ENCODE measurements at regions not wholly inside any gene's neighbourhood (a gene's known extent, or its start where the extent isn't known, plus 50 kb on each side); places are given as distances from the start of the nearest gene placed in this dataset.

DNA sequence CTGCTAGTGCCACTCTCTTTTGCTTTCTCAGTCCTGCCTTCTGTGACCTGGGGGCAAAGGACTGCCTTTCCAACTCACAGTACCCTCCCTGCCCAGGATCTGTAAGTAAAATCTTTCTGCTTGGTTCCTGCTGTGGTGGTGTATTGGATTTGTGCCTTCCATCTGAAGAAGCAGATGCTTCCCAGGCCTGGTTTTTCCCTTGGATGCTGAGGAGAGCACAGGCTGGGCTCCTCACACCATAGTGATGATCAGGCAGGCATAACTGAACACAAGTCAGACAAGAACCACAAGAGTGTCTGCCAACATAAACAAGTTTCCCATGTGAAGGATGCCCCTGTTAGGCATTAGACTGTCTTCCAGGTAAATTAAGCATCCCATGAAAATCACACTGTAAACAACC, 121.3 kb upstream of the NRXN1 start:
- DNase-seq = no peak

DNA sequence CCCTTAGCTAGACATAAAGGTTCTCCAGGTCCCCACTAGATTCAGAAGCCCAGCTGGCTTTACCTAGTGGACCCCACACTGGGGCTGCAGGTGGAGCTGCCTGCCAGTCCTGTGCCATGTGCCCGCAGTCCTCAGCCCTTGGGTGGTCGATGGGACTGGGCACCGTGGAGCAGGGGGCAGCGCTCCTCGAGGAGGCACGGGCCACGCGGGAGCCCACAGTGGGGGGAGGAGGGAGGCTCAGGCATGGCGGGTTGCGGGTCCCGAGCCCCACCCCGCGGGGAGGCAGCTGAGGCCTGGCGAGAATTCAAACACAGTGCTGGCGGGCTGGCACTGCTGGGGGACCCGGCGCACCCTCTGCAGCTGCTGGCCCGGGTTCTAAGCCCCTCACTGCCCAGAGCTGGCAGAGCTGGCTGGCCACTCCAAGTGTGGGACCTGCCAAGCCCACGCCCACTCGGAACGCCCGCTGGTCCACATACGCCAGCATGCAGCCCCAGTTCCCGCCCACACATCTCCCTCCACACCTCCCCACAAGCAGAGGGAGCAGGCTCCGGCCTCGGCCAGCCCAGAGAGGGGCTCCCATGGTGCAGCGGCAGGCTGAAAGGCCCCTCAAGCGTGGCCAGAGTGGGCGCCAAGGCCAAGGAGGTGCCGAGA, 119.7 kb upstream of the NRXN1 start:
- DNase-seq = no peak

DNA sequence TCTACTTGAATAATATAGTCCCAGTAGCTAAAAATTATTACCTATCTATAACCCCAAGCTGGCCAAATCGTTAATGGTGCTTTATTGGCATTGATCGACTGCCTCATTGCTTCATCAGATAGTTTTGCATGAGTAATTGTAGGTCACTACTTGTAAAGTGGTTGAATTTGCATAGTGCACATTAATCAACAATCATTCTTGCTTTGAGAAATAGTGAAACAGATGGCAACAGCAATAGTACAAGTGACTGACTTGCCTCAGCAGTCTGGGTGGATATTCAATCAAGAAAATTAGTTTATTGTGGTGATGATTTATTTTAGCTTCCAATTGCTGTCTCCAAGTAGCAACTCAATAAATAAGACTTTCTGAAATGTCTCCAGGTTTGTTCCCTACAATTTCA, 117.8 kb upstream of the NRXN1 start:
- DNase-seq = no peak

DNA sequence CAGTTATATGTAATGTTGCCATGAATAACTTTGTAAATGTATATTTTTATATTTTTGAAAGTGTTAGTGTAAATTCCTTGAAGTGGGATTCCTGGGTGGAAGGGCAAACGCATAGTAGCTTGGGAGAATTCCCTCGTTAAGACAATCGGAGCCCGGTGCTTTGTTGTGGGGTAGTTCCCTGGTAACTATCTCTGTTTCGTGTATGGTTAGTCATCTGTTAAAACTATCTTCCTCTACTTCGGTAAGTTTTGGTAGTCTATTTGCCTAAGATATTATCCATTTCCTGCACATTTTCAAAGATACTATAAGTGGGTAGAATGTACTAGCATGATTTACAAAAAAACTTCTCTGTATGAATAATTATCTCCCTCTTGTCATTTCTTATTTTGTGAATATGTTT, 113.8 kb upstream of the NRXN1 start:
- no peak for DNase-seq

DNA sequence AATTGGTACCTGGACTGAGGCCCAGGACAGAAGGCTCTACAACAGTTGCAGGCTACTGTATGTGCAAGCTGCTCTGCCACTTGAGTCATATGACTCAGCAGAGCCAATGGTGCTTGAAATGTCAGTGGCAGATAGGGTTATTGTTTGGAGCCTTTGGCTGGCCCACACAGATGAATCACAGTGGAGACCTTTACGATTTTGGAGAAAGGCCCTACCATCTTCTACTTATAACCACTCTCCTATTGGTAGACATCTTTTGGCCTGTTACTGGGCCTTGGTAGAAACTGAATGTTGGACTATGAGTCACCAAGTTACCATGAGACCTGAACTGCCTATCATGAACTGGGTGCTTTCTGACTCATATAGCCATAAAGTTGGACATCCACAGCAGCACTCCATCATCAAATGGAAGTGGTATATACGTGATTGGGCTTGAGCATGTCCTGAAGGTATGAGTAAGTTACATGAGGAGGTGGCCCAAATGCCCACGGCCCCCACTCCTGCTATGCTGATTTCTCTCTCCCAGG, 88.9 kb upstream of the NRXN1 start:
- DNase-seq = no peak

DNA sequence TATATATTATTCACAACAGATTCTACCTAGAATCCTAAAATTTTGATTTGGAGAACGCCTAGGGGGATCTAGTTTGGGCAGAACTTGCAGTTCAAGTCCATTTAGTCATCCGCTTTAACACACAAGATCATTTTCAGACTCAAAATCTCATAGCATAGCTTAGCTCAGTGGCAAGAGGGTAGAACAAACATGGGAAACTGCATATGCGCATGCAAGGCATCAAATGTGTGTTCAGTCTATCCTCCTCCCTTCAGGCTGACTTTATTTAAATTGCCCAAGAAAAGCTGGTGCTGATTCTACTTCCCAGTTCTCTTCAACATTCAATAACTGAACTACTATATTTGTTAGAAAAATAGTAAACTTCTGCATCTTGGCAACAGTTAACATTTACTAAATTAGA, 79.6 kb upstream of the NRXN1 start:
- DNase-seq = no peak

DNA sequence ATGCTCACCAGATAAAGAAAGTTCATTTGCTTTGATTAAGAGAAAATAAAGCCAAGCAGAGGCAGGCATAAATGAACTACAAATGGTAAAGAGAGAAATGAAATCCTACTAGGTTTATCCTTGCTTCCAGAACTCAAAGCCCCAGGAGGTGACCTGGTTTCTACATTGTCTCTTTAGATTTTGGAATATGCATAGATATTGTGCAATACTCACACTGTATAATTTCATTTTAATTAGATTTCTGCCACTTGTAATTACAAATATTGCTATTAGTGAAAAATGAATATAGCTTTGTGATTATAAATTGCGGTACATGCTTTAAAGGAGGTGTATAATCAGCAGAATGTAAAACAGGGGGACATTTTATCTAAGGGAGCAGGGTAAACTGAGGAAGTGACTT, 76.9 kb upstream of the NRXN1 start:
- no peak for DNase-seq

DNA sequence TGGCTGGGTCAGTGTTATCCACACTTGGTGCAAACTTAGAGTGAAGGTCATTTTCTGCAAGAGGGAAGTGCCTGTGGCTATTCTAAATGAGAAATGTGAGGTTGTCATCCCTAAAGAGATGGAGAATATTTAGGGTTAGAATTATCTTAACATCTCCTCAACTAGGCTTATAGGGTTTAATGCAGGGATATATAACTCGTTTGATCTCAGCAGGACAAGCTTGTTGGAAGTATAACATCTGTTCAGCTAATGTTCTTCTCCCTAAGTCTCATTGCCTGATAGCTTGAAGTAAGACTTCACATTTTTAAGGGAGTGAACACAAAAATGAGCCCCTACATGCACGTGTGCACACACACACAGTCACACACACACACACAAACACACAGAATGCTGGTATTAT, 75.9 kb upstream of the NRXN1 start:
- DNase-seq = no peak

DNA sequence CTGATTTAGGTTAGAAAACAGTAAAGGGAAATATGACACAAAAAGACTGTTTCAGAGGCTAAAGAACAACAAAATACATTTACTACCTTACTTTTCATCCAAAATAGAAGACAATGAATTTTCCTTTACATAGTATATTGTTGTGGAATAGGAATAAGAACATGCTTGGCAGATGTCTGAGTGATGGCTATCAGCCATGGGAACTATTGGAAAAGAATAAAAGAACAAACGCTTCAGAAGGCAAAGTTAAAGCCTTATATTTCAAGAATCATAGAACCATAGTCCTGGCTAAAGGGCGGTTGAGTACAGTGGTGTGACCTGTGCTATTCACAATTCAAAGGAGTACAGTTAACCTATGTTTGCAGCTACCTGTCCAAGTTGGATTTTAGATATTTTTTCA, 73.9 kb upstream of the NRXN1 start:
- DNase-seq = no peak

DNA sequence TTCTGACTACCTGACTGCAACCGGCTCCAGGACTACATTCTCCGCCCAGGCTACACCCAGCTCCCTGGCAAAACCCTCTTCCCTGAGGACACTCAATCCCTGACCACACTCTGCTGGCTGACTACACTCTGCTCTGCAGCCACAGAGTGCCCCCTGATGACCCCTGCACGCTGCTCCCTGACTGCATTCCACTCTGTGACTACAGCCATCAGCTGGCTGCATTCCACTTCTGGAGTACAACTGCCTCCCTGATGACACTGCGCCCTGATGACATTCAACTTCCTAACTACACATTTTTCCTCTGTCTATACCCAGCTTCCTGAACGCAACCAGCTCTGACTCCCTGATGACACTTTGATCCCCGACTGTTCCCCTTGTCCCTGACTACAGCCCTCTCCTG, 71.3 kb upstream of the NRXN1 start:
- peak in 2 of 3 experiments; percentile 43 to 64 for DNase-seq

DNA sequence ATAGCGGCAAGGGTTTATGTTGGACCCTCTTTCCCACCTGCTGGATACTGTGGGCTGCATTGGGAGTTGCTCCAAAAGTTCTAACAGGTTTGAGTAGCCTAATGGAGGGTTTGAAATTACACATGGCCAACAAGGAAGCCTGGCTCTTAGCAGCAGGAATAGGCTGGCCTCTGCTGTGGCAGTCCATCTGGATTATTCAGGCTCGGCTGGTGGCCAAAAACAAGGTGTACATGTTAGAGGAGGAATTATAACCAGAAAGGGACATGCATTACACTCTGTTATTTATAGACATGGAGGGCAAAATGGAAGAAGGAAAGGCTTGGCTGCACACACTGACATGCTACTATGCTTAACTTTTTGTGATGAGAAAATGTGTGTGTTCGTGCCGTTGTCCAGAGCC, 61.1 kb upstream of the NRXN1 start:
- DNase-seq = no peak

DNA sequence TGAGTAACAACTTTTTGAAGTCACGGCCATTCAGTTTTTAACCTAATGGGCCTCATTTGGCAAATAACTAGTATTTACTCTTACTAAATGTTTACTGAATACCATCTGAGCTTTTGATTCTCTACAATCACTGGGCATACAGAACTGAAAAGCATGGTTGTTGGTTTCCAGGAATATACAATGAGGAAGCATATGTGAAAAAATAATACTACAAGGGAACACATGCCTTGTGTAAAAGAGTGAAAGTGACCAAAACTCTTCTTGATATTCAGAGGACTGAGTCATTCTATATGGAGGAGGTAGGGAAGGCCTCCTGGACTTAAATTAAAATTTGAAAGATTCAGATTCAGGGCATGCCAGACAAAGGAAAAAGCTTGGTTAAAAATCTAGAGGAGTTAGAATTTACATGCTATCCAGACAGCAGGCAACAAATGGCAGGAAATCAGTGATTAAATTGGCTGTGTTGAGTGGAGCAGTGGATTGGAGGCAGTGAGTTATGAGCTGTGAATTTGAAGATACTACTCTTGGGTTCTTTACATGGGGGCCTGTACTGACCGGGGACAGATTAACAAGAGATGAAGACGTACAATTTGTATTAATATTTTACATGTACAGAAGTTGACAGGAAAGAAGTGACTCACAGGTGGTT, 53.6 kb upstream of the NRXN1 start:
- DNase-seq = peak in 1 of 3 experiments; percentile 21

DNA sequence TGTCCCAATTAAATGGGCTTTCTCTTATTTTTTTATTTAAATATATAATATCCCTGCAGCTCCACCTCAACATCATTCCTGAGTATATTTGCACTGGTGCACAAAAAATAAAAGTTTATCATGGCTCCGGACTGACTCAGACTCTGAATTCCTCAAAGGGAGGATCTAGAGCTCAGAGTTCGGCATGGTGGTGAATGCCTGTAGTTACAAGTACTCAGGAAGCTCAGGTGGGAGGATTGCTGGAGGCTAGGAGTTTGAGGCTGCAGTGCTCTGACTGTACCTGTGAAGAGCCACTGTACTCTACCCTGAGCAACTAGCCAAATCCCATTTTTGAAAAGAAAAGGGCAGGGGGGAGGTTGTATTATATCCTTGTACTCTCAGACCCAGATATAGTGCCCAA, 52.8 kb upstream of the NRXN1 start:
- DNase-seq = no peak
